ENCODE measurements at regions not wholly inside any gene's neighbourhood (a gene's known extent, or its start where the extent isn't known, plus 50 kb on each side); places are given as distances from the start of the nearest gene placed in this dataset.

GRCh38 chr17:5705876-5706576 lies 121.7 kb upstream of the NLRP1 start:
- DNase-seq (ENCODE audit: low read depth in 1 of 2, low spot score in 1 of 2), result no peak

GRCh38 chr17:5706577-5707210 lies 122.4 kb upstream of the NLRP1 start:
- H3K4me3 ChIP-seq (replicated peaks; ENCODE audit: insufficient read depth, low read length), result no peak overlapping the region
- no peak overlapping the region for H3K27ac ChIP-seq (replicated peaks)

More at GRCh38 chr17:5705876-5706576, 121.7 kb upstream of the NLRP1 start:
- no peaks in the 10 kb centered on the region for H3K27me3 ChIP-seq (ENCODE audit: insufficient read depth, poor library complexity, severe bottlenecking)
- no peak overlapping the region for H3K4me3 ChIP-seq (replicated peaks; ENCODE audit: insufficient read depth, low read length)
- no peak for TF ChIP-seq REST (IDR thresholded peaks at IDR 0.05; ENCODE audit: insufficient replicate concordance, low read depth)
- TF ChIP-seq CTCF (IDR thresholded peaks at IDR 0.05; ENCODE audit: insufficient read depth, low read length), result no peak
- no peak for TF ChIP-seq SPI1 (IDR thresholded peaks at IDR 0.05; ENCODE audit: borderline replicate concordance, low read depth)
- H3K27ac ChIP-seq (replicated peaks), result no peak overlapping the region

More at GRCh38 chr17:5706577-5707210, 122.4 kb upstream of the NLRP1 start:
- H3K27me3 ChIP-seq (ENCODE audit: insufficient read depth, poor library complexity, severe bottlenecking), result no peaks in the 10 kb centered on the region
- no peak for TF ChIP-seq REST (IDR thresholded peaks at IDR 0.05; ENCODE audit: insufficient replicate concordance, low read depth)
- no peak for TF ChIP-seq GABPA (IDR thresholded peaks at IDR 0.05; ENCODE audit: low read depth)
- TF ChIP-seq SPI1 (IDR thresholded peaks at IDR 0.05; ENCODE audit: borderline replicate concordance, low read depth), result no peak
- no peak for TF ChIP-seq POLR2AphosphoS5 (IDR thresholded peaks at IDR 0.05; ENCODE audit: low read depth)
- peak; percentile 34 for TF ChIP-seq CTCF (IDR thresholded peaks at IDR 0.05; ENCODE audit: insufficient read depth, low read length)
- peak in 1 of 2 experiments; percentile 29 for DNase-seq (ENCODE audit: low read depth in 1 of 2, low spot score in 1 of 2)

Data from HL-60 (cell line).